Astrocyte of the cerebellum (primary cell): ENCODE measurements at regions not wholly inside any gene's neighbourhood (a gene's known extent, or its start where the extent isn't known, plus 50 kb on each side); places are given as distances from the start of the nearest gene placed in this dataset.

Experiments used
- DNase-seq: peaks from one replicate; pipeline ENCODE4 v3.0.0-alpha.2; 2011; ENCODE audit warnings: low read depth
- H3K4me3 ChIP-seq: 2 replicates; pipeline ENCODE4 v1.5.1; 2011; ENCODE audit warnings: mild to moderate bottlenecking, low read depth, low read length, moderate library complexity
- CTCF ChIP-seq: IDR thresholded peaks from 2 replicates; pipeline ENCODE4 v1.5.1; 2012; ENCODE audit warnings: low read length, low read depth, moderate library complexity, mild to moderate bottlenecking; ENCODE audit errors: missing control alignments
- in situ Hi-C: cut with HindIII; loops from 2 replicates; pipeline ENCODE4 v1.10.0; 2017; ENCODE audit warnings: low sequenced_read_pairs

GRCh38 chrX:128581615-128582014, 529.4 kb upstream of the ACTRT1 start:
- H3K4me3 ChIP-seq: no peak overlapping the region
- in situ Hi-C loops: no loop called here
- DNase-seq: no peak
- TF ChIP-seq CTCF: no peak

- no peak for DNase-seq
- in situ Hi-C loops: no loop called here
- no peak overlapping the region for H3K4me3 ChIP-seq
- no peak for TF ChIP-seq CTCF
These were observed 490.9 kb upstream of the ACTRT1 start for GRCh38 chrX:128543114-128543513.

GRCh38 chrX:128518508-128518907, 466.3 kb upstream of the ACTRT1 start:
- TF ChIP-seq CTCF: peak; percentile 41
- no peak overlapping the region for H3K4me3 ChIP-seq
- in situ Hi-C loops: no loop called here
- peak; percentile 0 for DNase-seq

GRCh38 chrX:128517691-128518090, 465.5 kb upstream of the ACTRT1 start:
- DNase-seq: no peak
- TF ChIP-seq CTCF: no peak
- no peak overlapping the region for H3K4me3 ChIP-seq
- in situ Hi-C loops: no loop called here

GRCh38 chrX:128504496-128504895, 452.3 kb upstream of the ACTRT1 start:
- DNase-seq: no peak
- in situ Hi-C loops: no loop called here
- no peak for TF ChIP-seq CTCF
- H3K4me3 ChIP-seq: no peak overlapping the region

- no peak for TF ChIP-seq CTCF
- no peak overlapping the region for H3K4me3 ChIP-seq
- in situ Hi-C loops: no loop called here
- DNase-seq: no peak
These were observed 411.9 kb upstream of the ACTRT1 start for GRCh38 chrX:128464116-128464515.

GRCh38 chrX:128460835-128461234, 408.6 kb upstream of the ACTRT1 start:
- DNase-seq: no peak
- H3K4me3 ChIP-seq: no peak overlapping the region
- in situ Hi-C loops: no loop called here
- peak; percentile 4 for TF ChIP-seq CTCF
